Sigmoid colon (tissue), 6 donors: ENCODE measurements at regions not wholly inside any gene's neighbourhood (a gene's known extent, or its start where the extent isn't known, plus 50 kb on each side); places are given as distances from the start of the nearest gene placed in this dataset.

Experiments used
- DNase-seq: peaks from one replicate; pipeline ENCODE4 v3.0.0-alpha.2; 2019
- H3K27ac ChIP-seq, 4 donors: fragments of 200-600 bp; sonication (generic); one replicate each; pipeline ENCODE4 v1.5.1; 2016 to 2019; ENCODE audit warnings: mild to moderate bottlenecking in 1 of 4
- H3K27me3 ChIP-seq, 3 donors: fragments of 200-600 bp; sonication (generic); one replicate each; pipeline ENCODE4 v1.5.1; 2019; ENCODE audit warnings: mild to moderate bottlenecking in 1 of 3
- H3K36me3 ChIP-seq, 4 donors: fragments of 200-600 bp; sonication (generic); one replicate each; pipeline ENCODE4 v1.5.1; 2016 to 2019
- H3K4me1 ChIP-seq, 4 donors: fragments of 200-600 bp; sonication (generic); one replicate each; pipeline ENCODE4 v1.5.1; 2017 to 2019
- H3K4me3 ChIP-seq, 4 donors: fragments of 200-600 bp; sonication (generic); one replicate each; pipeline ENCODE4 v1.5.1; 2017 to 2019; ENCODE audit warnings: mild to moderate bottlenecking in 2 of 4, moderate library complexity in 1 of 4
- H3K9me3 ChIP-seq, 4 donors: fragments of 200-600 bp in 3 of 4; sonication (generic) in 3 of 4; one replicate each; pipeline versions ENCODE4 v1.5.1 to v1.6.1; 2013 to 2019
- EP300 ChIP-seq, 4 donors: sonication (generic); formaldehyde crosslinking; IDR thresholded peaks; one replicate each; pipeline ENCODE4 v1.6.1; 2017; ENCODE audit warnings: antibody characterized with exemption in 4 of 4
- POLR2A ChIP-seq, 2 donors: fragments of 450-650 bp; IDR thresholded peaks; one replicate each; pipeline ENCODE4 v1.6.1; 2016; ENCODE audit warnings: antibody characterized with exemption in 2 of 2, mild to moderate bottlenecking in 2 of 2, moderate library complexity in 2 of 2
- POLR2AphosphoS5 ChIP-seq, 4 donors: sonication (generic); formaldehyde crosslinking; IDR thresholded peaks; one replicate each; pipeline ENCODE4 v1.6.1; 2017; ENCODE audit warnings: antibody characterized with exemption in 4 of 4
- WGBS, 2 donors: extraction: QIAGEN DNeasy Blood & Tissue Kit; methylation state at CpG; one replicate each; pipeline ENCODE4 v1.1.7; 2013; 5-methylcytosine and 5-hydroxymethylcytosine counted together
- intact Hi-C: fragments of 100-400 bp; cut with DNase I; formaldehyde crosslinking; loops from one replicate; pipeline ENCODE4 v1.15.1; 2023
- TF ChIP-seq, protein P1 (sequence below), 4 experiments: fragments of 450-650 bp in 3 of 4; fragments of 200-600 bp in 1 of 4; IDR thresholded peaks; one replicate each; pipeline ENCODE4 v1.5.1; 2016 to 2019; ENCODE audit warnings: antibody characterized with exemption in 4 of 4, mild to moderate bottlenecking in 3 of 4, moderate library complexity in 2 of 4
- donor health status: healthy with polysubstance abuse.
- donor health status: healthy.

DNA sequence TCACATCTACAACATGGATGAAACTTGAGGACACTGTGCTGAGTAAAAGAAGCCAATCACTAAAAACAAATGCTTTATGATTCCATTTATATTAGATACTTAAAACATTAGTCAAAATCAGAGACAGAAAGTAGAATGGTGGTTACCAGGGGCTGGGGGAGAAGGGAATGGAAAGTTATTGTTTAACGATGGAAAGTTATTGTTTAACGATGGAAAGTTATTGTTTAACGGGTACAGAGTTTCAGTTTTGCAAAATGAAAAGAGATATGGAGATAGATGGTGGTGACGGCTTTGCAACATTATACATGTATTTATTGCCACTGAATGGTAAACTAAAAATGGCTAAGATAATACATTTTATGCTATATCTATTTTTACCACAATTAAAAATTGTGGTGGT lies 160.6 kb downstream of the TUBA3C start:
- Histone ChIP-seq H3K27ac (no peak overlapping the region), H3K4me1 (no peaks in the 10 kb centered on the region), H3K27me3 (no peaks in the 10 kb centered on the region), H3K9me3 (no peaks in the 10 kb centered on the region), H3K4me3 (no peak overlapping the region), H3K36me3 (no peaks in the 10 kb centered on the region)
- WGBS, 2 donors = 70 to 71% methylated on average over 4 of the region's 4 CpGs
- intact Hi-C loops = no loop called here
- no peak for TF ChIP-seq POLR2A (IDR thresholded peaks at IDR 0.05)
- TF ChIP-seq EP300 (IDR thresholded peaks at IDR 0.05) = no peak
- TF ChIP-seq, protein P1, sequence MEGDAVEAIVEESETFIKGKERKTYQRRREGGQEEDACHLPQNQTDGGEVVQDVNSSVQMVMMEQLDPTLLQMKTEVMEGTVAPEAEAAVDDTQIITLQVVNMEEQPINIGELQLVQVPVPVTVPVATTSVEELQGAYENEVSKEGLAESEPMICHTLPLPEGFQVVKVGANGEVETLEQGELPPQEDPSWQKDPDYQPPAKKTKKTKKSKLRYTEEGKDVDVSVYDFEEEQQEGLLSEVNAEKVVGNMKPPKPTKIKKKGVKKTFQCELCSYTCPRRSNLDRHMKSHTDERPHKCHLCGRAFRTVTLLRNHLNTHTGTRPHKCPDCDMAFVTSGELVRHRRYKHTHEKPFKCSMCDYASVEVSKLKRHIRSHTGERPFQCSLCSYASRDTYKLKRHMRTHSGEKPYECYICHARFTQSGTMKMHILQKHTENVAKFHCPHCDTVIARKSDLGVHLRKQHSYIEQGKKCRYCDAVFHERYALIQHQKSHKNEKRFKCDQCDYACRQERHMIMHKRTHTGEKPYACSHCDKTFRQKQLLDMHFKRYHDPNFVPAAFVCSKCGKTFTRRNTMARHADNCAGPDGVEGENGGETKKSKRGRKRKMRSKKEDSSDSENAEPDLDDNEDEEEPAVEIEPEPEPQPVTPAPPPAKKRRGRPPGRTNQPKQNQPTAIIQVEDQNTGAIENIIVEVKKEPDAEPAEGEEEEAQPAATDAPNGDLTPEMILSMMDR (IDR thresholded peaks at IDR 0.05) = no peak
- no peak for TF ChIP-seq POLR2AphosphoS5 (IDR thresholded peaks at IDR 0.05)
- no peak for DNase-seq

DNA sequence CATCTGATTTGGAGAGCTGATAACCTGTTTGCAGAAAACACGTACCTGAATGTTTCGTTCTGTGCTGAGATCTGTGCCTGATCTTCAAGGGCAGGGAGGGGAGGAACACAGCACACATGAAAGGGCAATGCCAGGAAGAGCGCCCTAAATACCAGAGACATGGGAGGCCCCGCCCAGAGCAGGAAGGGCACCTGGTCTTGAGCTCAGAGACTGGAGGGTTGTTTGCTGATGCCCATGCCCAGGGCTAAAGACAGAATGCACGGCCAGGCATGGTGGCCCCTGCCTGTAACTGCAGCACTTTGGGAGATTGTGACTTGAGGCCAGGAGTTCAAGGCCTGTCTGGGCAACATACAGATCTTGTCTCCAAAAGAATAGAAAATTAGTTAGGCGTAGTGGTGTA lies 183.2 kb downstream of the TUBA3C start:
- TF ChIP-seq POLR2AphosphoS5 (IDR thresholded peaks at IDR 0.05) (no peak), POLR2A (IDR thresholded peaks at IDR 0.05) (no peak), EP300 (IDR thresholded peaks at IDR 0.05) (no peak)
- TF ChIP-seq, protein P1 (IDR thresholded peaks at IDR 0.05) = no peak
- no peak for DNase-seq
- Histone ChIP-seq H3K4me1 (peaks cover 0 to 21% (median 8%) of the 10 kb centered on the region in 4 donors), H3K36me3 (no peaks in the 10 kb centered on the region), H3K9me3 (peaks cover 0 to 14% (median 0%) of the 10 kb centered on the region in 4 donors), H3K27me3 (no peaks in the 10 kb centered on the region), H3K27ac (no peak overlapping the region), H3K4me3 (no peak overlapping the region)
- intact Hi-C loops = no loop called here
- WGBS, 2 donors = 74 to 75% methylated on average over 6 of the region's 6 CpGs

DNA sequence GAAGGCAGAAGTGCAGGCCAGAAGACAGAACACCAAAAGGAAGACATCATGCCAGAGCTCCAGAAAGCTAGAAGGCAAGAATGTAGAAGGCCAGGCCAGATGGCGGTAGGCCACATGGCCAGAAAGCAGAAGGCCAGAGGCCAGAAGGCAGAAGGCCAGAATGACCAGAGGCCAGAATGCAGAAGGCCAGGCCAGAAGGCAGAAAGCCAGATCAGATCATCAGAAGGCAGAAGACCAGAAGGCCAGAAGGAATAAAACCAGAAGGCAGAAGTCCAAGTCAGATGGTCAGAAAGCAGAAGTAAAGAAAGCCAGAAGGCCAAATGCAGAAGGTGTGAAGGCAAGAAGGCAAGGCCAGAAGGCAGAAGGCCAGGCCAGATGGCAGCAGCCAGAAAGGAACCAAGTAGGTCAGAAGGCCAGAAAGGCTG lies 185.0 kb downstream of the TUBA3C start:
- no peak overlapping the region for H3K27ac ChIP-seq

DNA sequence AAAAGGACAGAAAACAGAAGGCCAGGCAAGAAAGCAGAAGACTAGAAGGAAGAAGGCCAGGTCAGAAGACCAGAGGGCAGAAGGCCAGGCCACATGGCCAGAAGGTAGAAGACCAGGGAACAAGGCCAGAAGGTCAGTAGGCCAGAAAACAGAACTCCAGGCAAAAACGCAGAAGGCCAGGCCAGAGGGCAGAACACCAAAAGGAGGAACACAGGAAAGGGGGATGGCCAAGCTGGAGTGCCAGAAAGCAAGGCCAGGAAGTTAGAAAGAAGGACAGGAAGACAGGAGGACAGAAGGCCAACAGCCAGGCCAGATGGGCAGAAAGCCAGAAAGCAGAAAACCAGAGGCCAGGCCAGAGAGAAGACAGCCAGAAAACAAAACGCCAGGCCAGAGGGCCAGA lies 185.4 kb downstream of the TUBA3C start:
- peaks cover 0 to 14% (median 0%) of the 10 kb centered on the region in 4 donors for H3K9me3 ChIP-seq
- H3K27me3 ChIP-seq = no peaks in the 10 kb centered on the region
- no peaks in the 10 kb centered on the region for H3K36me3 ChIP-seq
- DNase-seq = no peak
- peaks cover 0 to 21% (median 8%) of the 10 kb centered on the region in 4 donors for H3K4me1 ChIP-seq
- no peak for TF ChIP-seq EP300 (IDR thresholded peaks at IDR 0.05)
- TF ChIP-seq POLR2A (IDR thresholded peaks at IDR 0.05) = no peak
- no peak for TF ChIP-seq POLR2AphosphoS5 (IDR thresholded peaks at IDR 0.05)
- TF ChIP-seq, protein P1 (IDR thresholded peaks at IDR 0.05) = no peak
- intact Hi-C loops = no loop called here
- WGBS, 2 donors = 42 to 45% methylated on average over 2 of the region's 2 CpGs
- H3K27ac ChIP-seq = no peak overlapping the region
- H3K4me3 ChIP-seq = no peak overlapping the region

More for the DNA sequence above, 185.0 kb downstream of the TUBA3C start:
- Histone ChIP-seq H3K9me3 (peaks cover 0 to 14% (median 0%) of the 10 kb centered on the region in 4 donors), H3K4me1 (peaks cover 0 to 21% (median 8%) of the 10 kb centered on the region in 4 donors), H3K36me3 (no peaks in the 10 kb centered on the region), H3K4me3 (no peak overlapping the region), H3K27me3 (no peaks in the 10 kb centered on the region)
- 83 to 93% methylated on average over 1 of the region's 1 CpG for WGBS, 2 donors
- TF ChIP-seq EP300 (IDR thresholded peaks at IDR 0.05) = no peak
- TF ChIP-seq POLR2A (IDR thresholded peaks at IDR 0.05) = no peak
- TF ChIP-seq, protein P1 (IDR thresholded peaks at IDR 0.05) = no peak
- no peak for TF ChIP-seq POLR2AphosphoS5 (IDR thresholded peaks at IDR 0.05)
- intact Hi-C loops = no loop called here
- DNase-seq = no peak

DNA sequence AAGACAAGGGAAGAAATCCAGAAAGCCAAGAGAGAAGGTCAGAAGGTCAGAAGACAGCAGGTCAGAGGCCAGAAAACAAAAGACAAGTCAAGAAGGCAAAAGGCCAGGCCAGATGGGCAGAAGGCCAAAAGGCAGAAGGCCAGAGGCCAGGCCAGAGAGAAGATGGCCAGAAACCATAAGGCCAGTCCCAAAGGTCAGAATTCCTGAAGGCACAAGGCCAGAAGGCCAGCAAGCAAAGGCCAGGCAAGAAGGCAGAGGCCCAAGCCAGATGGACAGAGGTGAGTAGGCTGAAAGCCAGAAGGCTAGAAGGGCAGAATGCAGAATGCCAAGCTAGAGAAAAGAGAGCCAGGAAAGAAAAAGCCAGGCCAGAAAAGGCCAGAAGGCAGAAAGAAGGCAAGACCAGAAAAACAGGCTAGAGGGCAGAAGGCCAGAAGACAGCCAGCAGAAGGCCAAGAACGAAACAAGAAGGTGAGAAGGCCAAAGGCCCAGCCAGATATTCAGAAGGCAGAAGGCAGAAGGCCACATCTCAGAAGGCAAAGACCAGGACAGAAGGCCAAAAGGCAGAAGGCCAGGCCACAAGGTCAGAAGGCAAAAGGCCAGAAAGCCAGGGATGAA lies 186.3 kb downstream of the TUBA3C start:
- H3K27me3 ChIP-seq = no peaks in the 10 kb centered on the region
- DNase-seq = no peak
- TF ChIP-seq EP300 (IDR thresholded peaks at IDR 0.05) (no peak), POLR2A (IDR thresholded peaks at IDR 0.05) (no peak), POLR2AphosphoS5 (IDR thresholded peaks at IDR 0.05) (no peak)
- TF ChIP-seq, protein P1 (IDR thresholded peaks at IDR 0.05) = no peak
- peaks cover 0 to 16% (median 0%) of the 10 kb centered on the region in 4 donors for H3K9me3 ChIP-seq
- H3K4me3 ChIP-seq = no peak overlapping the region
- intact Hi-C loops = no loop called here
- no peaks in the 10 kb centered on the region for H3K36me3 ChIP-seq
- 74 to 76% methylated on average over 1 of the region's 1 CpG for WGBS, 2 donors
- peaks cover 0 to 21% (median 8%) of the 10 kb centered on the region in 4 donors for H3K4me1 ChIP-seq
- no peak overlapping the region for H3K27ac ChIP-seq
